Keratinocyte (primary cell): ENCODE measurements at regions not wholly inside any gene's neighbourhood (a gene's known extent, or its start where the extent isn't known, plus 50 kb on each side); places are given as distances from the start of the nearest gene placed in this dataset.

Experiments
- DNase-seq: peaks from one replicate; pipeline ENCODE4 v3.0.0-alpha.2; 2011; ENCODE audit warnings: low read depth, missing footprints, low spot score
- FAIRE-seq: peaks from 2 replicates; lab custom pipeline; 2011; peaks lifted over from hg19 to GRCh38; lab: Jason Lieb, UNC
- H2AFZ ChIP-seq: 2 replicates; pipeline ENCODE4 v1.6.0; 2012; ENCODE audit warnings: low read length, control low read depth, inconsistent platforms; ENCODE audit not compliant: control insufficient read depth
- H3K27ac ChIP-seq: 2 replicates; pipeline ENCODE4 v1.5.1; 2011; ENCODE audit warnings: low read length; ENCODE audit not compliant: control insufficient read depth, insufficient read depth
- H3K27me3 ChIP-seq: 3 replicates; pipeline ENCODE4 v1.6.0; 2011; ENCODE audit warnings: low read length; ENCODE audit not compliant: control insufficient read depth, insufficient read depth; ENCODE audit errors: extremely low read depth
- H3K36me3 ChIP-seq, 2 experiments: 2 replicates in 1 of 2; 3 replicates in 1 of 2; pipeline ENCODE4 v1.5.1; 2011; ENCODE audit warnings: low read length in 2 of 2, mild to moderate bottlenecking in 1 of 2; ENCODE audit not compliant: control insufficient read depth in 2 of 2, insufficient read depth in 2 of 2; ENCODE audit errors: extremely low read depth in 1 of 2
- H3K4me1 ChIP-seq: 3 replicates; pipeline ENCODE4 v1.5.1; 2011; ENCODE audit warnings: low read length; ENCODE audit not compliant: control insufficient read depth, insufficient read depth; ENCODE audit errors: extremely low read depth
- H3K4me2 ChIP-seq: 3 replicates; pipeline ENCODE4 v1.6.0; 2011; ENCODE audit warnings: low read depth, low read length; ENCODE audit not compliant: control insufficient read depth, insufficient read depth; ENCODE audit errors: extremely low read depth
- H3K4me3 ChIP-seq, 3 experiments: fragments of 200-600 bp in 1 of 3; sonication (generic) in 1 of 3; 2 replicates in 2 of 3; 3 replicates in 1 of 3; pipeline ENCODE4 v1.5.1; 2011 to 2016; ENCODE audit warnings: low read length in 3 of 3, mild to moderate bottlenecking in 3 of 3, control low read depth in 2 of 3, inconsistent platforms in 1 of 3, low read depth in 1 of 3, mixed read lengths in 1 of 3, mixed run types in 1 of 3, moderate library complexity in 1 of 3; ENCODE audit not compliant: control insufficient read depth in 2 of 3, insufficient read depth in 2 of 3; ENCODE audit errors: extremely low read depth in 1 of 3
- H3K79me2 ChIP-seq: 2 replicates; pipeline ENCODE4 v1.6.0; 2012; ENCODE audit warnings: low read length; ENCODE audit not compliant: control insufficient read depth, insufficient read depth
- H3K9ac ChIP-seq: 3 replicates; pipeline ENCODE4 v1.6.0; 2011; ENCODE audit warnings: low read length; ENCODE audit not compliant: control insufficient read depth, insufficient read depth; ENCODE audit errors: extremely low read depth
- H3K9me1 ChIP-seq: 3 replicates; pipeline ENCODE4 v1.6.0; 2011; ENCODE audit warnings: low read length; ENCODE audit not compliant: control insufficient read depth, insufficient read depth; ENCODE audit errors: extremely low read depth
- H3K9me3 ChIP-seq: 2 replicates; pipeline ENCODE4 v1.5.1; 2012; ENCODE audit warnings: low read depth, low read length; ENCODE audit not compliant: control insufficient read depth
- H4K20me1 ChIP-seq: 3 replicates; pipeline ENCODE4 v1.6.0; 2011; ENCODE audit warnings: low read length; ENCODE audit not compliant: control insufficient read depth, insufficient read depth; ENCODE audit errors: extremely low read depth
- CTCF ChIP-seq, 3 experiments: IDR thresholded peaks in 1 of 3; conservative IDR thresholded peaks in 1 of 3; optimal IDR thresholded peaks in 1 of 3; 2 replicates in 2 of 3; 3 replicates in 1 of 3; pipeline versions ENCODE3 to v1.5.1; 2011; ENCODE audit warnings: low read length in 3 of 3, mild to moderate bottlenecking in 3 of 3, moderate library complexity in 2 of 3, control low read depth in 1 of 3, inconsistent platforms in 1 of 3; ENCODE audit not compliant: insufficient read depth in 2 of 3; ENCODE audit errors: extremely low read depth in 1 of 3
- EZH2 ChIP-seq: IDR thresholded peaks from one replicate; pipeline ENCODE4 v1.6.1; 2012; ENCODE audit warnings: inconsistent platforms, mild to moderate bottlenecking, low read length, moderate library complexity
- dilution Hi-C: fragments of 300-500 bp; cut with MboI; formaldehyde crosslinking; loops from one replicate; pipeline ENCODE4 v1.7.0; 2020; ENCODE audit warnings: low sequenced_read_pairs; ENCODE audit not compliant: extremely low pct_ligation_motif_present

DNA sequence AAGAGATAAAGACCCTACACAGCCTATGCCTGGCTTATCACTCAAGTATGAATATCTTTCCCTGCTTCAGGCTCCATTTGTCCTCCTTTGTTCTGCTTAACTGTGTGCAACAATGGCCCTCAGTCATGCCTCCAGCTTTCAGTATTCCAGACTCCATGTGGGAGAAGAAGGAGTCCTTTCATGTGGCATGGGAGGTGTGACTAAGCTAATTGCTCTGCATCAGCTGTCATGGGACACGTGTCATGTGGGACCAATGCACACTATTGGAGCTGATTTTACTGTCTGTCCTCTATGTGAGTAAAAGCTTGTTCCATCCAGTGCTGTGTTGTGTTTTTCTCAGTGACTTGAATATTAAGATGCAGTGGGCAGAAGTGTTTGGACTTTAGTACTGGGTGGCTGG, 1198.3 kb downstream of the OLFM4 start:
- dilution Hi-C loops = no loop called here
- Histone ChIP-seq H3K27ac (no peak overlapping the region), H3K4me3 (no peak overlapping the region), H3K79me2 (no peaks in the 10 kb centered on the region), H2AFZ (no peak overlapping the region), H3K4me1 (no peaks in the 10 kb centered on the region), H3K9me1 (no peaks in the 10 kb centered on the region), H3K9ac (no peak overlapping the region), H4K20me1 (no peaks in the 10 kb centered on the region), H3K27me3 (no peaks in the 10 kb centered on the region), H3K36me3 (no peaks in the 10 kb centered on the region), H3K9me3 (no peaks in the 10 kb centered on the region), H3K4me2 (no peak overlapping the region)
- FAIRE-seq (no peak), DNase-seq (no peak)
- no peak for TF ChIP-seq CTCF (optimal IDR thresholded peaks at IDR 0.05 in 1 of 3, IDR thresholded peaks at IDR 0.05 in 1 of 3, conservative IDR thresholded peaks at IDR 0.05 in 1 of 3; ENCODE audit: extremely low read depth in 1 of 3, insufficient read depth in 2 of 3, low read length in 3 of 3)
- TF ChIP-seq EZH2 = no peak

- no peak overlapping the region for H2AFZ ChIP-seq
- H3K9me1 ChIP-seq = no peaks in the 10 kb centered on the region
- H3K9me3 ChIP-seq = no peaks in the 10 kb centered on the region
- no peak overlapping the region for H3K4me2 ChIP-seq
- TF ChIP-seq CTCF (optimal IDR thresholded peaks at IDR 0.05 in 1 of 3, IDR thresholded peaks at IDR 0.05 in 1 of 3, conservative IDR thresholded peaks at IDR 0.05 in 1 of 3; ENCODE audit: extremely low read depth in 1 of 3, insufficient read depth in 2 of 3, low read length in 3 of 3) (no peak), EZH2 (no peak)
- FAIRE-seq (no peak), DNase-seq (no peak)
- H3K27me3 ChIP-seq = no peaks in the 10 kb centered on the region
- dilution Hi-C loops = no loop called here
- H3K79me2 ChIP-seq = no peaks in the 10 kb centered on the region
- H3K4me1 ChIP-seq = no peaks in the 10 kb centered on the region
- H4K20me1 ChIP-seq = no peaks in the 10 kb centered on the region
- H3K27ac ChIP-seq = no peak overlapping the region
- no peak overlapping the region for H3K4me3 ChIP-seq
- H3K9ac ChIP-seq = no peak overlapping the region
- no peaks in the 10 kb centered on the region for H3K36me3 ChIP-seq
Measured at GRCh38 chr13:54232700-54233099, 1204.1 kb downstream of the OLFM4 start.
